ENCODE measurements at regions not wholly inside any gene's neighbourhood (a gene's known extent, or its start where the extent isn't known, plus 50 kb on each side); places are given as distances from the start of the nearest gene placed in this dataset.

GRCh38 chr3:124133366-124133940 is 141.5 kb upstream of the ROPN1 start:
- Mint-ChIP-seq H3K9me3 (ENCODE audit: unreplicated experiment) (no peaks in the 10 kb centered on the region), H3K36me3 (ENCODE audit: insufficient read depth, unreplicated experiment) (no peaks in the 10 kb centered on the region), H3K4me3 (ENCODE audit: unreplicated experiment) (no peak overlapping the region), H3K27me3 (ENCODE audit: insufficient read depth, unreplicated experiment) (peaks cover 68% of the 10 kb centered on the region), H3K27ac (ENCODE audit: low read depth, unreplicated experiment) (no peak overlapping the region), H3K4me1 (ENCODE audit: insufficient read depth, unreplicated experiment) (no peaks in the 10 kb centered on the region)
- POLR2A ChIA-PET = no interaction called here
- CTCF ChIA-PET = no interaction called here
- no TSS peak for BruUV-seq (replicated peaks)
- intact Hi-C loops (cut with micrococcal nuclease) = no loop called here
- no peak for DNase-seq (ENCODE audit: unreplicated experiment)
- no peak for TF ChIP-seq CTCF (IDR thresholded peaks at IDR 0.05; ENCODE audit: unreplicated experiment)

- H3K36me3 Mint-ChIP-seq (ENCODE audit: insufficient read depth, unreplicated experiment) = no peaks in the 10 kb centered on the region
- H3K27me3 Mint-ChIP-seq (ENCODE audit: insufficient read depth, unreplicated experiment) = peaks cover 31% of the 10 kb centered on the region
- BruUV-seq (replicated peaks) = no TSS peak
- intact Hi-C loops (cut with micrococcal nuclease) = no loop called here
- CTCF ChIA-PET = interaction anchor here (0.6 kb wide), 1 partner anchor 255 kb away, joined by 3 read pairs; no protein-coding TSS in a partner anchor
- H3K9me3 Mint-ChIP-seq (ENCODE audit: unreplicated experiment) = no peaks in the 10 kb centered on the region
- H3K27ac Mint-ChIP-seq (ENCODE audit: low read depth, unreplicated experiment) = no peak overlapping the region
- no peak for TF ChIP-seq CTCF (IDR thresholded peaks at IDR 0.05; ENCODE audit: unreplicated experiment)
- H3K4me1 Mint-ChIP-seq (ENCODE audit: insufficient read depth, unreplicated experiment) = no peaks in the 10 kb centered on the region
- H3K4me3 Mint-ChIP-seq (ENCODE audit: unreplicated experiment) = no peak overlapping the region
- DNase-seq (ENCODE audit: unreplicated experiment) = no peak
- POLR2A ChIA-PET = no interaction called here
These were observed 145.3 kb upstream of the ROPN1 start for GRCh38 chr3:124137216-124137615.

GRCh38 chr3:124138148-124138547 is 146.2 kb upstream of the ROPN1 start:
- POLR2A ChIA-PET = no interaction called here
- Mint-ChIP-seq H3K4me3 (ENCODE audit: unreplicated experiment) (no peak overlapping the region), H3K27ac (ENCODE audit: low read depth, unreplicated experiment) (no peak overlapping the region), H3K36me3 (ENCODE audit: insufficient read depth, unreplicated experiment) (no peaks in the 10 kb centered on the region), H3K9me3 (ENCODE audit: unreplicated experiment) (no peaks in the 10 kb centered on the region), H3K27me3 (ENCODE audit: insufficient read depth, unreplicated experiment) (peaks cover 21% of the 10 kb centered on the region), H3K4me1 (ENCODE audit: insufficient read depth, unreplicated experiment) (no peaks in the 10 kb centered on the region)
- TF ChIP-seq CTCF (IDR thresholded peaks at IDR 0.05; ENCODE audit: unreplicated experiment) = no peak
- BruUV-seq (replicated peaks) = no TSS peak
- DNase-seq (ENCODE audit: unreplicated experiment) = no peak
- intact Hi-C loops (cut with micrococcal nuclease) = no loop called here
- CTCF ChIA-PET = no interaction called here

- ChIA-PET POLR2A (interaction anchor here (1.2 kb wide), 1 partner anchor 23 kb away, joined by 3 read pairs; no protein-coding TSS in a partner anchor), CTCF (no interaction called here)
- no peak for TF ChIP-seq CTCF (IDR thresholded peaks at IDR 0.05; ENCODE audit: unreplicated experiment)
- BruUV-seq (replicated peaks) = no TSS peak
- Mint-ChIP-seq H3K36me3 (ENCODE audit: insufficient read depth, unreplicated experiment) (no peaks in the 10 kb centered on the region), H3K27ac (ENCODE audit: low read depth, unreplicated experiment) (no peak overlapping the region), H3K4me1 (ENCODE audit: insufficient read depth, unreplicated experiment) (no peaks in the 10 kb centered on the region), H3K4me3 (ENCODE audit: unreplicated experiment) (no peak overlapping the region), H3K27me3 (ENCODE audit: insufficient read depth, unreplicated experiment) (peaks cover 20% of the 10 kb centered on the region), H3K9me3 (ENCODE audit: unreplicated experiment) (no peaks in the 10 kb centered on the region)
- DNase-seq (ENCODE audit: unreplicated experiment) = no peak
- intact Hi-C loops (cut with micrococcal nuclease) = no loop called here
These were observed 148.8 kb upstream of the ROPN1 start for GRCh38 chr3:124140746-124141145.

All from MCF 10A (cell line).